GM12875 (cell line): ENCODE measurements at regions not wholly inside any gene's neighbourhood (a gene's known extent, or its start where the extent isn't known, plus 50 kb on each side); places are given as distances from the start of the nearest gene placed in this dataset.

Experiments
- H3K4me3 ChIP-seq: one replicate; pipeline ENCODE4 v1.5.1; 2011; ENCODE audit warnings: low read depth, low read length, control low read depth
- CTCF ChIP-seq: IDR thresholded peaks from 2 replicates; pipeline ENCODE4 v1.5.1; 2011; ENCODE audit warnings: low read depth, mild to moderate bottlenecking, control low read depth, inconsistent platforms, low read length, moderate library complexity, borderline replicate concordance; ENCODE audit not compliant: insufficient read depth

DNA sequence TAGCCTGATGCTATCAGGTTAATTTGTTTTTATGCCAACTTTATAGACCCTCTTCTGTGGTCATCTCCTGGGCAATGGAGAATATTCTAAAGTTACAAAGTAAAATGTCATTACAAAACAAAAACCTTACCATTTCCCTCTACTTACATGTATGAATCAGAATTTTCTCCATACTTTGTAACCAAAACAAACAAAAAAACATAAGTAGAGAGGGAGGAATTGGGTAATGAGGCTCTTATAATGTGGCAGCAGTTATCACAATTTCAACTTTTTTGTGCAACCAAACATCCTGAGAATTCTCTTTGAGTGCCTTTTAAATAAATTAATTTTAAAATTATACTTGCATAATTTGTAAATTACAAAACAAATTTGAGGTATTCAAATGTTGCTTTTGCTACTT is 332.8 kb downstream of the TXNL1 start:
- TF ChIP-seq CTCF = no peak
- H3K4me3 ChIP-seq = no peak overlapping the region

GRCh38 chr18:56302156-56302555 is 336.2 kb downstream of the TXNL1 start:
- no peak overlapping the region for H3K4me3 ChIP-seq
- no peak for TF ChIP-seq CTCF

GRCh38 chr18:56299740-56300139 is 338.7 kb downstream of the TXNL1 start:
- TF ChIP-seq CTCF = no peak
- H3K4me3 ChIP-seq = no peak overlapping the region

DNA sequence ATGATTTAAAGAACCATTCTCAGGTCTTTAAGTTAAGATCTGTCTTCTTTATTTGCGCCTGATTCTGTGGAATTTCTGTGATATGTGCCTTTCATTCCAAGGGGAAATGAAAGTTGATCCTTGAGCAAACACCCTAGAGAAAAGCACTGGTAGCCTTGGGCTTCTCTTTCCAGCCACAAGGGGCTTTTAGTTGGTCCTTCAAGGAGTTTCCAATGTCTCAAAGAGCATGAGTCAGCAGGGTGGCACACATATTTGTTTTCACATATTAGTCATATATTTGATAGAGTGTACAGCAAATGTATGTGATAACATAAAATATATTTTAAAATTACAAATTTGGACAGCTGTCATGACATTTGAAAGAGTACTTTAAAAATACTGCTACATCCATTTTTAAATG is 339.5 kb downstream of the TXNL1 start:
- no peak for TF ChIP-seq CTCF
- no peak overlapping the region for H3K4me3 ChIP-seq

DNA sequence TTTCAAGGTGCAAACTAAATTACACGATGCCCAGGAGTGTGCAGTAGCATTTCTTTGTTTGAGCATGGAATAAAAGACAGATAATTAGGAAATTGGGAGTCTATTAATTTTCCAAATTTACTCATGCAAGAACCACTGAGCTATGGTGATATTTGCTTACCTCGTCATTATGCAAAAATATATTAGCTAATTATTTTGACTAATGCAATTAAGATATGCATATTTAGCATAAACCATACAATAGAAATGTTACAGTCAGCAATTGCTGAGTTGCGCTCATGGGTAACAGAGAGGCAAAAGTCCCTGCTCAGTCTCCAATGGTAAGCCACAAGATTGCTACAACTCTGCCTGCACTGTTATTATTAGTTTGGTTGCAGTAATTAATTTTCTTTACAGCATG is 342.0 kb downstream of the TXNL1 start:
- no peak for TF ChIP-seq CTCF
- H3K4me3 ChIP-seq = no peak overlapping the region

DNA sequence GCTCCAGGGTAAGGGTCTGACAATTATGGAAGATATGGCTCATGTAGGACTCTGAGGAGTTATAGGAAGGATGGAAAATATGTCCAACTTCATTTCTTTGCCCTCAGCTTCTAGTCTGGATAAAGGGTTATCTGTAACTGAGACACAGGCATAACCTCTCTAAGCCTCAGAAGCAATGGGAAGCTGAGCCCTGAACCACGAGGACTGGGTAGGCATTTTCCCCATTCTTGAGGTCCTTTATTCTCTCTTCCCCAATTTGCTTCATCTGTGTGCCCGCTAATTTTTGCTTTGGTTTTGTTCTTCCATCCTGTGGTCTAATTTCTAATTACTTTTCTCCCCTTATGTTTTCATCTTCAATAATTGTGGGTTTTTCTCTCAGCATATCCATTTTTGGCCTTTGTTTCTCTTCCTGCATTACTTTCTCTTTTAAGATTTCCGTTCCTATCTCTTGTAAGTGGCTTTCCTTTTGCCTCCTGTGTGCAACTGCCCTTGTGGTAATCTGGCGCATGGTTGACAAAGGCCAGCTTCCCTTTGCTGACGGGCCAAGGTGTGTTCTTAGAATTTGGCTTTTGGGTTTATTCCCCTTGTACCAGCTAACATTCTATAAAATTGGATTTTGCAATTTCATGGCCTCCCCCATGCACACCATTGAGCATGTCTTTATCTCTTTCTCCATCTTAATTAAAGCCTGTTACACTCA is 343.8 kb downstream of the TXNL1 start:
- no peak overlapping the region for H3K4me3 ChIP-seq
- TF ChIP-seq CTCF = no peak

GRCh38 chr18:56291294-56291693 is 347.1 kb downstream of the TXNL1 start:
- no peak for TF ChIP-seq CTCF
- no peak overlapping the region for H3K4me3 ChIP-seq
